NCI-H1694 (cell line): ENCODE measurements at regions not wholly inside any gene's neighbourhood (a gene's known extent, or its start where the extent isn't known, plus 50 kb on each side); places are given as distances from the start of the nearest gene placed in this dataset.
"Not testable (repeated sequence)": the region's sequence is repeated elsewhere in the genome, so short reads cannot be mapped to it uniquely, and the experiment has no call there.

Source experiments
- DNase-seq: peaks from one replicate; lab custom pipeline; 2025; lab: John Stamatoyannopoulos, UW

DNA sequence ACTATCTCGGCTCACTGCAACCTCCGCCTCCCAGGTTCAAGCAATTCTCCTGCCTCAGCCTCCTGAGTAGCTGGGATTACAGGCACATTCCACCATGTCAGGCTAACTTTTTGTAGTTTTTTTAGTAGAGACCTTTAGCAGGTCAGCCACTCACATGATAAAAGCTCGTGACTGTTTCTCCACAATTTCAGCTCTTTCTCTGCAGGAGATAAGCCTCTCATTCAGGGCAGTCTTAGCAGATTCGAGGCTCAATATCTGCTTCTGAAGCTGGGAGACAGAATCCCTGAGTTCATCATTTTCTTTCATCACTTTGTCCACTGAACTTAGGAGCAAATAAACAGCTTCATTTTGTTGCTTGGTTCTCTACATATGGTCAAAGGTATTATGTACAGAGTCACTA, 345.9 kb upstream of the NDST4 start:
- not testable (repeated sequence) for DNase-seq

- DNase-seq, result no peak
Measured at GRCh38 chr4:115456231-115456630, 342.8 kb upstream of the NDST4 start.

DNA sequence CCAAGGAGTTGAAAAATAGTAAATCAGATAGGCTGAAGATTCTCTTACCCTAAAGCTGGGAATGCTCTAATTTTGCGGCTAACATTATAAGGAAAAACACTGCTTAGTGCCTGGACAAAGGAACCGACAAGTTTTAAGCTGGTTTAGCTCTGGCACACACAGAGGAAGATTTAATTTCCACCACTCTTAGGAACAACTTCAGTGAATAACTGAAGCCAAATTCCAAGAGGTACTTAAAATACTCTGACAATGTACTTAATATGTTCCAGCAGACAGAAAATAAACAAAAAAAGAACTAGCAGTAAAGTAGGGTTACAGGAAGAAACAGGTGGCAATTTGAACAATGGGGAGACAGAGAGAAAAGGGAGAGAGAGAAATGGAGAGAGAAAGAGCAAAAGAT, 340.8 kb upstream of the NDST4 start:
- no peak for DNase-seq

GRCh38 chr4:115453416-115453815, 340.0 kb upstream of the NDST4 start:
- DNase-seq, result no peak

- not testable (repeated sequence) for DNase-seq
Measured at GRCh38 chr4:115452229-115452628, 338.8 kb upstream of the NDST4 start.

DNA sequence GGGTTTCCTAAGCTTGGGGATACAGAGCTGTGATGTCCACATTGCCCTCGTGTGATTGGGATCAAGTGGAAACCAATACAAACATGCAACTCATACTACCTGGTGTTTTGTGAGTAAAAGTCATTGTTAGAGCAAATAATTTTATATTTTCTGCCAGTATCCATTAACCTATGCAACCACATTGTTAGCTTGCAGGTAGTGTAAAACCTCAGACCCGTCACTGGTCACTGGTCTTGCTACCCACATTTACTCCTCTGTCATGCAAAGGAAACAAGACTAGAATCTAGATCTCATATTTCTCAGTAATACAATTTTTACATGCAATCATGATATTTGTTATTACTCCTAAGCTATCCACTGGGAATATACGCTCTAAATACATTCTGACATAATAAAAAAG, 324.3 kb upstream of the NDST4 start:
- DNase-seq, result no peak

GRCh38 chr4:115433491-115433890, 320.1 kb upstream of the NDST4 start:
- DNase-seq, result no peak

GRCh38 chr4:115430024-115430423, 316.6 kb upstream of the NDST4 start:
- no peak for DNase-seq

DNA sequence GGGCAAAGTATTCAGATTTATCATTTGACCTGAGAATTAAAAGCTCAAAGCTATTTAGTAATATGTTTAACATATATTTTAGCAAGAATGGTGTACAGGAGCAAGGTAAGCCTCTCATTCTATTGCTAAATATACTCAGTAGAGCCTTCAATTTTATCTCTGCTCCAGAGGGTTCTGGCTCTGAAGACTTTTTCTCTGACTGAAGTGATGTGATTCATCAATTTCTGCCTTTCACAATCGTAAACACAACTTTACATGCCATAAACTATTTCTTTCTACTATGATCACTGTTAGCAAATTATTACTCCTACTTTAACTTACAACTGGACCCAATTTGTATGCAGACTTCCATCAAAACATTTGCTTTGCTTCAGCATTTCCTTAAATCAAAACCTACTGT, 315.0 kb upstream of the NDST4 start:
- no peak for DNase-seq

GRCh38 chr4:115424852-115425251, 311.4 kb upstream of the NDST4 start:
- no peak for DNase-seq

GRCh38 chr4:115418635-115419396, 305.4 kb upstream of the NDST4 start:
- DNase-seq, result no peak

GRCh38 chr4:115396034-115396433, 282.6 kb upstream of the NDST4 start:
- no peak for DNase-seq

DNA sequence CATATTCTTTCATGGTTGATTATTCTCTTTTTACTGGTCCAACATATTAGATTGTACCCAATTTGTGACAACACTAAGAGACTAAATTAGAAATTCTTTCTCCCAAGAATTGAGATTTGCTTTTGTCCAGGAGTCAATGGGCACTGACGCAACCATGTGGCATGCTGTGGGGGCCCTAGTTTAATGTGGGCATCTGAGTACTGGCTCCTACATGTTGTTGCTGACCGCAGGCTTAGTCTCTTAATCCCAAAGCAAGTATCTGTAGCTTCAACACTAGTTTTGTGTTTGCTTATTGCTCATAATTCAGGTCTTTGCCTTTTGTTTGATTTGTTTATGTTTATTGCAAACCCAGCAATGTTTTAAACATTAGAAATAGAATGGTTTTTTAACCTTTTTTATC, 263.4 kb upstream of the NDST4 start:
- no peak for DNase-seq

DNA sequence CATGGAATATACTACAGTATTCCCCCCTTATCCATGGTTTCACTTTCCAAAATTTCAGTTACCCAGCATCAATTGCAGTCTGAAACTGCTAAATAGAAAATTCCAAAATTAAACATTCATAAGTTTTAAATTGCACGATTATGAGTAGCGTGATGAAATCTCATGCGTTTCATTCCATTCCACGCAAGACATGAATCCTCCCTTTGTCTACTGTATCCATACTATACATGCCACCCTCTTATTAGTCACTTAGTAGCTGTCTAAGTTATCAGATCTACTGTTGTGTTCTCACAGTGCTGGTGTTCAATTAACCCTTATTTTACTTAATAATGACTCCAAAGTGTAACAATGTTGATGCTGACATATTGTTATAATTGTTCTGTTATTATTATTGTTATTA, 261.2 kb upstream of the NDST4 start:
- DNase-seq, result no peak

- DNase-seq, result no peak
Measured at GRCh38 chr4:115370490-115370889, 257.1 kb upstream of the NDST4 start.

GRCh38 chr4:115370012-115370411, 256.6 kb upstream of the NDST4 start:
- no peak for DNase-seq

- DNase-seq, result no peak
Measured at GRCh38 chr4:115366390-115366789, 253.0 kb upstream of the NDST4 start.

DNA sequence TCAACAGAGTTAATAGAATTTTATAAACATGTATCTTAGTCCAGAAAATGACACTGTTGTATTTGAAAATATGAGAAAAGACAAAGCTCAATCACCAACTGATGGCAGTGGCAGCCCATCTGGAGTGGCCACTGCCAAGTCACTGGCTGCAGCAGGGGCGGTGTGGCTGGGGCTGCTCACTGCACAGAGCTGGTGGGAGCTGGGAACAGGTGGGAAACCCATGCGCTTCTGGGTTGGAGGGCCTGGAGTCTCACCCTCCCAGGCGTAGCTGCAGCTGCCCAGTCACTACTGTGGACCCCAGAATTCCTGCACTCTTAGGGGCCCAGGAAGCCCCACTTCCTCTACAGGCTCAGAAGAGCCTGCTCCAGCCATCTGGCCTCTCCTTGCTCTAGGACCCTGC, 251.8 kb upstream of the NDST4 start:
- no peak for DNase-seq

DNA sequence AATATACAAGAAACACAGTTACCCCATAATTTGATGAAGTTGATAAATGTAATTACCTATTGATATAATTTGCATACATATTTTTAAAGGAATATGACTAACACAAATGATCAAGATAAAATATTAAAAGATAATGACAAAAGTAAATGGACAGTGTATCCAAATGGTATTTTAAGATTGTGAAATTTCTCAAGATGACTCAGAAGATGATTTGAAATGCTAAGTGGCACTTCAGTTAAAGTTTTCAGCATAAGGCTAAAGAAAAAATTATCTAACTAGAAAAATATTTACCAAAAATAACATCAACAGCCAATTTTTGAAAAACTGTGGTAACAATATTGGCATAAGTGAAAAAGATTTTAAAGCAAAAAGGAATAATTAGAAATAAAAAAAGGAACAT, 248.4 kb upstream of the NDST4 start:
- DNase-seq, result no peak

GRCh38 chr4:115360431-115360830, 247.0 kb upstream of the NDST4 start:
- DNase-seq, result no peak

GRCh38 chr4:115357776-115358175, 244.4 kb upstream of the NDST4 start:
- DNase-seq, result no peak

DNA sequence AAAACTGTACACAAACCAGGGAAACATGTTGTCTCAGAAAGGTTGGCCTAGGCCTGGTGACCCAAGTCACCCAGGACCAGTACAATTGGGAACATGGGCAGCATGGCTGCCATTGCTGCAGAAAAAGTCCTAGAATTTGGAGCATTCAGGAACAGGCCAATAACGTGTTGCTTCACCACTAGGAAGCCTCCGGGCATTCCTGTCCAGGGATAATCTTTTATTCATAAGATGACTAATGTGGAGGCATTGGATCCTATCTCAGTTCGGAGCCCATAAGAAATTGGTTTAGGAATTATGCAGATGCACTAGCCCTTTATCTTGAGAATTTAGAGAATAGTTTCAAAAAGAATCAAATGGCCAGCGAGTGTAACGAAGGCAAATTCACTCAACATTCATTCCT, 242.8 kb upstream of the NDST4 start:
- DNase-seq, result no peak

GRCh38 chr4:115355329-115355728, 241.9 kb upstream of the NDST4 start:
- no peak for DNase-seq

DNA sequence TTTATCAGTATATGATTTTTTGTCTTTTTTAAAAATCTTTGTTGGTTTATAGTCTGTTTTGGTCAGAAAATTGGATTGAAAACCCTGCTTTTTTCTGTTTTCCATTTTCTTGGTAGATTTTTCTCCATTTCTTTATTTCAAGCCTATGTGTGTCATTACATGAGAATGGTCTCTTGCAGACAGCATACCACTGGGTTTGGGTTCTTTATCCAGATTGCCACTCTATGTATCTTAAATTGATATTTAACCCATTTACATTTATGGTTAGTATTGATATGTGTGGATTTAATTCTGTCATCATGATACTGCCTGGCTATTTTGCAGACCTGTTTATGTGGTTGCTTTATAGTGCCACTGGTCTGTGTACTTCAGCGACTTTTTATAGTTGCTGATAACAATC, 239.9 kb upstream of the NDST4 start:
- DNase-seq, result no peak
